GM12891 (cell line): ENCODE measurements at regions not wholly inside any gene's neighbourhood (a gene's known extent, or its start where the extent isn't known, plus 50 kb on each side); places are given as distances from the start of the nearest gene placed in this dataset.

ENCODE experiments used
- POLR2A ChIP-seq: IDR thresholded peaks from 2 replicates; pipeline ENCODE4 v1.6.1; 2011; ENCODE audit warnings: low read depth, low read length, control low read depth
- POLR2AphosphoS5 ChIP-seq: IDR thresholded peaks from 2 replicates; pipeline ENCODE4 v1.6.1; 2011; ENCODE audit warnings: low read depth, low read length, control low read depth
- POU2F2 ChIP-seq: IDR thresholded peaks from 2 replicates; pipeline ENCODE4 v1.6.1; 2011; ENCODE audit warnings: low read depth, mild to moderate bottlenecking, control low read depth, low read length, moderate library complexity
- SPI1 ChIP-seq: IDR thresholded peaks from 2 replicates; pipeline ENCODE4 v1.6.1; 2011; ENCODE audit warnings: low read depth, low read length, control low read depth
- TAF1 ChIP-seq: IDR thresholded peaks from 2 replicates; pipeline ENCODE4 v1.6.1; 2011; ENCODE audit warnings: low read depth, low read length, control low read depth

GRCh38 chr10:42952931-42953683, 123.8 kb upstream of the RET start:
- no peak for TF ChIP-seq POU2F2
- no peak for TF ChIP-seq POLR2AphosphoS5
- no peak for TF ChIP-seq POLR2A
- TF ChIP-seq TAF1 = no peak
- TF ChIP-seq SPI1 = no peak
